ENCODE measurements at regions not wholly inside any gene's neighbourhood (a gene's known extent, or its start where the extent isn't known, plus 50 kb on each side); places are given as distances from the start of the nearest gene placed in this dataset.

GRCh38 chr2:5491523-5491922 lies 200.7 kb upstream of the SOX11 start:
- no peak for DNase-seq (ENCODE audit: low read depth)

- DNase-seq (ENCODE audit: low read depth): no peak
Measured at GRCh38 chr2:5493256-5493655, 198.9 kb upstream of the SOX11 start.

GRCh38 chr2:5494212-5494611 lies 198.0 kb upstream of the SOX11 start:
- DNase-seq (ENCODE audit: low read depth): no peak

GRCh38 chr2:5495586-5495985 lies 196.6 kb upstream of the SOX11 start:
- DNase-seq (ENCODE audit: low read depth): no peak

GRCh38 chr2:5497874-5498273 lies 194.3 kb upstream of the SOX11 start:
- DNase-seq (ENCODE audit: low read depth): no peak

- DNase-seq (ENCODE audit: low read depth): no peak
Measured at GRCh38 chr2:5501807-5502206, 190.4 kb upstream of the SOX11 start.

- no peak for DNase-seq (ENCODE audit: low read depth)
Measured at GRCh38 chr2:5502385-5502784, 189.8 kb upstream of the SOX11 start.

- no peak for DNase-seq (ENCODE audit: low read depth)
Measured at GRCh38 chr2:5504756-5505155, 187.4 kb upstream of the SOX11 start.

- DNase-seq (ENCODE audit: low read depth): no peak
Measured at GRCh38 chr2:5507367-5507766, 184.8 kb upstream of the SOX11 start.

- DNase-seq (ENCODE audit: low read depth): no peak
Measured at GRCh38 chr2:5509362-5509761, 182.8 kb upstream of the SOX11 start.

GRCh38 chr2:5510082-5510481 lies 182.1 kb upstream of the SOX11 start:
- no peak for DNase-seq (ENCODE audit: low read depth)

GRCh38 chr2:5515693-5516092 lies 176.5 kb upstream of the SOX11 start:
- DNase-seq (ENCODE audit: low read depth): no peak

- no peak for DNase-seq (ENCODE audit: low read depth)
Measured at GRCh38 chr2:5519286-5519685, 172.9 kb upstream of the SOX11 start.

- DNase-seq (ENCODE audit: low read depth): no peak
Measured at GRCh38 chr2:5520463-5520972, 171.7 kb upstream of the SOX11 start.

- no peak for DNase-seq (ENCODE audit: low read depth)
Measured at GRCh38 chr2:5521461-5521860, 170.7 kb upstream of the SOX11 start.

- DNase-seq (ENCODE audit: low read depth): no peak
Measured at GRCh38 chr2:5524551-5524950, 167.6 kb upstream of the SOX11 start.

- DNase-seq (ENCODE audit: low read depth): no peak
Measured at GRCh38 chr2:5528706-5529105, 163.5 kb upstream of the SOX11 start.

GRCh38 chr2:5530011-5530696 lies 162.0 kb upstream of the SOX11 start:
- no peak for DNase-seq (ENCODE audit: low read depth)

GRCh38 chr2:5535301-5535700 lies 156.9 kb upstream of the SOX11 start:
- DNase-seq (ENCODE audit: low read depth): no peak

- no peak for DNase-seq (ENCODE audit: low read depth)
Measured at GRCh38 chr2:5537180-5537688, 154.9 kb upstream of the SOX11 start.

- no peak for DNase-seq (ENCODE audit: low read depth)
Measured at GRCh38 chr2:5538313-5538712, 153.9 kb upstream of the SOX11 start.

- no peak for DNase-seq (ENCODE audit: low read depth)
Measured at GRCh38 chr2:5538772-5539171, 153.4 kb upstream of the SOX11 start.

GRCh38 chr2:5539282-5540165 lies 152.7 kb upstream of the SOX11 start:
- DNase-seq (ENCODE audit: low read depth): no peak
